ENCODE measurements at regions not wholly inside any gene's neighbourhood (a gene's known extent, or its start where the extent isn't known, plus 50 kb on each side); places are given as distances from the start of the nearest gene placed in this dataset.

- no peaks in the 10 kb centered on the region for H3K36me3 ChIP-seq (replicated peaks; ENCODE audit: insufficient read depth, low read depth)
- H3K4me2 ChIP-seq: no peak overlapping the region
- no peaks in the 10 kb centered on the region for H3K9me2 ChIP-seq (replicated peaks; ENCODE audit: insufficient read depth)
- DNase-seq (ENCODE audit: low spot score): no peak
- H2AFZ ChIP-seq: no peak overlapping the region
- no peak overlapping the region for H3K27ac ChIP-seq
- TF ChIP-seq EZH2 (IDR thresholded peaks at IDR 0.05; ENCODE audit: borderline replicate concordance) (no peak), CTCF (IDR thresholded peaks at IDR 0.05; ENCODE audit: poor library complexity) (no peak), EZH2phosphoT487 (IDR thresholded peaks at IDR 0.05; ENCODE audit: low read depth, severe bottlenecking, unreplicated experiment) (no peak)
- no peaks in the 10 kb centered on the region for H3K79me2 ChIP-seq
- no peaks in the 10 kb centered on the region for H3K9me3 ChIP-seq (ENCODE audit: low read depth)
- no peaks in the 10 kb centered on the region for H4K20me1 ChIP-seq (ENCODE audit: insufficient read depth, poor library complexity, severe bottlenecking)
- 93% methylated on average over 5 of the region's 5 CpGs for WGBS (ENCODE audit: low lambda C conversion rate, missing lambda C conversion rate)
- no peaks in the 10 kb centered on the region for H3K27me3 ChIP-seq
- H3K4me3 ChIP-seq: no peak overlapping the region
- no peaks in the 10 kb centered on the region for H3K4me1 ChIP-seq (ENCODE audit: insufficient read depth)
Observed at GRCh38 chr11:103651341-103651998, 385.0 kb upstream of the DDI1 start.

DNA sequence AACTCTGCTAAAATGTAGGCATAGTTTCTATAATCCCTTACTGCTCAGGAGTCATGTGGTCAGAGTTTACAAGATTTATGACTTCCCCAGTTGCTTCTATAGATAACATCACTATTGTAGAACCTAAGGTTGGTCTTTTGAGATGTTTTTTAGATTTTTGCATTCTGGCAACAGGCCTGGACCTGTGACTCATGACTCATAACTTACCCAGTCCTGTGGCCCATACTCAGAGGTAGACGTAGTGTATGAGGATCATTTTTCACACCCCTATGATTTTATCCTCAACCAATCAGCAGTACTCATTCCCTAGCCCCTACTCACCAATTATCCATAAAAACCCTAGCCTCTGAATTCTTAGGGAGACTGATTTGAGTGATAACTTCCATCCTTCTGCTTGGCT lies 384.4 kb upstream of the DDI1 start:
- Histone ChIP-seq H3K9me2 (replicated peaks; ENCODE audit: insufficient read depth) (no peaks in the 10 kb centered on the region), H3K4me3 (no peak overlapping the region), H3K36me3 (replicated peaks; ENCODE audit: insufficient read depth, low read depth) (no peaks in the 10 kb centered on the region), H3K4me1 (ENCODE audit: insufficient read depth) (no peaks in the 10 kb centered on the region), H2AFZ (no peak overlapping the region), H3K27me3 (no peaks in the 10 kb centered on the region), H4K20me1 (ENCODE audit: insufficient read depth, poor library complexity, severe bottlenecking) (no peaks in the 10 kb centered on the region), H3K79me2 (no peaks in the 10 kb centered on the region), H3K9me3 (ENCODE audit: low read depth) (no peaks in the 10 kb centered on the region), H3K4me2 (no peak overlapping the region), H3K27ac (no peak overlapping the region)
- WGBS (ENCODE audit: low lambda C conversion rate, missing lambda C conversion rate): 94% methylated on average over 1 of the region's 1 CpG
- DNase-seq (ENCODE audit: low spot score): no peak
- TF ChIP-seq CTCF (IDR thresholded peaks at IDR 0.05; ENCODE audit: poor library complexity) (no peak), EZH2phosphoT487 (IDR thresholded peaks at IDR 0.05; ENCODE audit: low read depth, severe bottlenecking, unreplicated experiment) (no peak), EZH2 (IDR thresholded peaks at IDR 0.05; ENCODE audit: borderline replicate concordance) (no peak)

GRCh38 chr11:103656382-103656781 lies 380.1 kb upstream of the DDI1 start:
- Histone ChIP-seq H3K27me3 (no peaks in the 10 kb centered on the region), H2AFZ (no peak overlapping the region), H3K27ac (no peak overlapping the region), H3K4me3 (no peak overlapping the region), H3K9me3 (ENCODE audit: low read depth) (no peaks in the 10 kb centered on the region), H3K79me2 (no peaks in the 10 kb centered on the region), H3K4me1 (ENCODE audit: insufficient read depth) (no peaks in the 10 kb centered on the region), H3K9me2 (replicated peaks; ENCODE audit: insufficient read depth) (no peaks in the 10 kb centered on the region), H3K4me2 (no peak overlapping the region), H3K36me3 (replicated peaks; ENCODE audit: insufficient read depth, low read depth) (no peaks in the 10 kb centered on the region), H4K20me1 (ENCODE audit: insufficient read depth, poor library complexity, severe bottlenecking) (no peaks in the 10 kb centered on the region)
- DNase-seq (ENCODE audit: low spot score): no peak
- TF ChIP-seq EZH2 (IDR thresholded peaks at IDR 0.05; ENCODE audit: borderline replicate concordance) (no peak), CTCF (IDR thresholded peaks at IDR 0.05; ENCODE audit: poor library complexity) (no peak), EZH2phosphoT487 (IDR thresholded peaks at IDR 0.05; ENCODE audit: low read depth, severe bottlenecking, unreplicated experiment) (no peak)
- WGBS (ENCODE audit: low lambda C conversion rate, missing lambda C conversion rate): 91% methylated on average over 3 of the region's 3 CpGs
